Activated CD8-positive, alpha-beta memory T cell treated with anti-CD3 and anti-CD28 coated beads, Interleukin-2, amount 50 U/mL, for 4 hours (primary cell): ENCODE measurements at regions not wholly inside any gene's neighbourhood (a gene's known extent, or its start where the extent isn't known, plus 50 kb on each side); places are given as distances from the start of the nearest gene placed in this dataset.

ENCODE experiments used
- DNase-seq: peaks from one replicate; pipeline ENCODE4 v3.0.0-alpha.2; 2020

DNA sequence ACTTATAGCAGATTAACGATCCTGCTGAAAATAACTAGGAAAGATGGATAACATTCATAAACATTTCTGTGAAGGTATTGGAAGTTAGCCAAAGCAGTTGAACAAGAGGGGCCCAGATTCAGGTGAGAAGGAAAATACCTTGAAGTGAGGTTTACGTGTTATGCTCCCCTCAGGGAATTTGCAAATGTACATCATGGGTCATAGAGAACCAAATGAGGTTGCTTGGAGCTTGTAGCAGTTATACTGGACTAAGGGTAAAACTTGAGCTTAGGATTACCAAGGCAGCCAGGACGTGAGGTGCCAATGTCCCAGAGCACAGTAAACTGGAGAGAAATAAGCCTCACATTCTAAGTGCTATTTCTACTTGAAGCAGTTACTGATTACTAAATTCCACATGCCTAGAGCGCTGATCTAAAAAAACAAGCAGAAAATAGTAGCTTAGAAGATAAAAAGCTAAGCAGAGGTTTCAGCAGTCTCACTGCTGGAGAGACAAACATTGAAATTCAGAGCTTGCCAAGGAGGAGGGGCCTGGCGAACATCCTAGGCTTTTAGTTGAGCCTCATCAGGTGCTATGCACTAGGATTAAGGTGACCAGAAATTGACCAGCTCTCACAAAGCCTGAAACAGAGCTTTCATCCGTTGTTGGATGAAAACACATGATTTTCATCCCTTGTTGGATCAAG is 136.7 kb upstream of the FAM20A start:
- no peak for DNase-seq

DNA sequence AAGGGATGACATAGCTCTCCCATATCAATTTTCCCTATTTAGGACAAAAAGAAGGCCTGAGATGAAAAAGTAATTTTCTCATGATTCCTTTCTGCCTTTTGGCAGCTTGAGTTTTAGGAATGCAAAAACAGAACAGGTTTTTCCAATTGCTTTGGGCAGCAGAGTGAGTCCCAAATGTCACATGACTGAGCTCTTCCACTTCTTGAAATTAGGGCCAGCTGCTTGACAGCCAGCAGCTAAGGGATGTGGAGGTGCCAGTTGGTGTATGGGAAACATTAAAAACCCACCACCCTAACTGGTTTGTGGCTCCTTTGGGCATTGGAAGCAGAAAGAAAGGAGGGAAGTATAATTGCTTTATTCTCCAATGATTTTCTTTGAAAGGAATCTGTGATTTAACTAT is 133.8 kb upstream of the FAM20A start:
- no peak for DNase-seq

DNA sequence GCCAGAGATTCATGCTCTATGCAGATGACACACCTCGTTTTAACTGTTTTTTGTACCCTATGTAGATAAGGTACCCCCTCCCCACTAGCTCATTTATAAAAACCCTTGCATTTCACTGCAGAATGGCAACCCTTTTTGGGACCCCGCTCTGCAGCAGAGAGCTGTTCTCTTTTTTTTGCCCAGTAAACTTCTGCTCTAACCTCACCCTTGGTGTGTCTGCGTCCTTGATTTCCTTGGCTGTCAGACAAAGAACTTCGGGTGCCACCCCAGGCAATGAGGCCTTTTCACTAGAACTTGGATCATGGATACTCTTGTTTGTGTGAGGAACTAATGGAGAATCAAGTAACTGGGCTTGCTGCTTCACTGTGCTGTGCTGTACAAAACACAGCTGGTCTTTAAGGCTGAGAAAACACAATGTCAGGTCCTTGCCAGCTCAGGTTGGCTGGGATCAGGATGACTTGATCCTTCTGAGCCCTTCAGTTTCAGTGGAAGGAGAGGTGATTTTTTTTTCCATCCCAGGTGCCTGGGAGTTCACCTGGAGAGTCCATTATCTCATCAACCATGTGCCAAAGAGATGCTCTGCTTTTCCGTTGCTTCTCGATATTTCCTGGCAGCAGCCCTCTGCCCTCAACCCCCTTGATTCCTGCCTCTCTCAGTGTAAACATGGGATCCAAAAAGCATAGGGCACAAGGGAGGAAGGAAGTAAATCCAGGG is 133.2 kb upstream of the FAM20A start:
- DNase-seq: no peak

DNA sequence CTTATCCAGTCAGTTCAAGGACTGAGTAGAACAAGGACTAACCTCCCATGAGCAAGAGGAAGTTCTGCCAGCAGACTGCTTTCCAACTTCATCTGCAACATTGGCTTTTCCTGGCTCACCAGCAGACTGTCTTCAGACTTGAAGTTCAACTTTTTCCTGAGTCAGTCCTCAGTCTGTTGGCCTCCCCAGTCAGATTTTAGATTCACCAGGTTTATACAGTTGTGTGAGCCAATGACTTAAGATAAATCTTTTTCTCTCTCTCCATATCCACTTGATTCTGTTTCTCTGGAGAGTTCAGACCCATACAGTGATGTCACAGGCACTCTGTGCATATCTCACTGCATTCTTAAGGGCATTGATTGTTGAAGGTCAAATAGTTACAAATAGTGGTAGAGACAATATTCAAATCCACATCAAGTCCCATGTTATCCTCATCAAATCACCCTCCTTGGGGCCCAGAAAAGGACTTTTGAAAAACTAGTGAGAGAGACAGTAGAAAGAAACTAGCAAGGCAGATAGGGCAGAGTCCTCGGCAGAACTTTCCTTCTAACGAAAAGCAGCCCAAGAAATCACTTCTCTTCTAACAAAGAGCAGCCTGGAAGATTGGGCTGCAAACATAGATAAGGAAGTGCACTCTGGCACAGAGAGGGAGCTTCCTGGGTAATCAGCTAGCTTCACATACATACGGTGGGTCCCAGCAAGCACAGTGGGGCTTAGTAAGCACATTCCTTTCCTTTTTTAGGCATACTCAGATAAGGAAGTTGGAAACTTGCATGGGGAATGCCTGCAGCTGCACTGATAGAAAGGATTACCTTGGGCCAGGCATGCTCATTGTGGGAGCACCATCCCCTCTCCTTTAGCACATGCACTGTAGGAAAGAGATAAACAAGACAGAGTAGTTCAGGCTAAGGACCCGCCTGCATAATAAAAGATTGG is 132.3 kb upstream of the FAM20A start:
- no peak for DNase-seq

DNA sequence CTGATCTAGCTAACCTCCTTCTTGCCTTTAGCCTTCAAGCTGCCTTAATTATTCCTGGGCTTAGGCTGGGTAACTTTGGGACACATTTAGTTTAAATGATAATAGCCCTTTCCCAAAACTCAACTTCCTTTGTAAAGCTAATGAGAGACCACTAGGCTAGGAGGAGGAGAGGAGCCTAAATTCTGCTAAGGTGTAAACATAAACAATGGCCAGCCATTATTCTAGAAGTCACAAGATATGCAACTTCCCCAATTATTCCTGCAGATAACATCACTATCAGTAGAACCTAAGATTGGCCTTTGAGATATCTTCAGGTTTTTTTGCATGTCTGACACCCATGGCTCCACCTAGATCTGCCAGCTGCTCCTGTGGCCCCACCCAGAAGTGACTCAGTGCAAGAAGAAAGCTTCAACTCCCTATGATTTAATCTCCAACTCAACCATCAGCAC is 131.2 kb upstream of the FAM20A start:
- DNase-seq: no peak

DNA sequence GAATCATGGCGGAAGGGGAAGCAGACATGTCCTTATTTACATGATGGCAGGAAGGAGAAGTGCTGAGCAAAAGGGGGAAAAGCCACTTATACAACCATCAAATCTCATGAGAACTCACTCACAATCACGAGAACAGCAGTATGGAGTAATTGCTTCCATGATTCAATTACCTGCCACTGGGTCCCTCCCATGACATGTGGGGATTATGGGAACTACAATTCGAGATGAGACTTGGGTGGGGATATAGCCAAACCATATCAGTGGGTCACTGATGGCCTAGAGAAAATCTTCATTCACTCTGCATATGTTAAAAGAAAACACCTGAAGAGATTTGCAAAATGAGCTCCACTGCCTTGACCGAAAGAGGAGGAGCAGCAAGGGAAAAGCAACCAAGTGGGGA is 130.3 kb upstream of the FAM20A start:
- DNase-seq: no peak

DNA sequence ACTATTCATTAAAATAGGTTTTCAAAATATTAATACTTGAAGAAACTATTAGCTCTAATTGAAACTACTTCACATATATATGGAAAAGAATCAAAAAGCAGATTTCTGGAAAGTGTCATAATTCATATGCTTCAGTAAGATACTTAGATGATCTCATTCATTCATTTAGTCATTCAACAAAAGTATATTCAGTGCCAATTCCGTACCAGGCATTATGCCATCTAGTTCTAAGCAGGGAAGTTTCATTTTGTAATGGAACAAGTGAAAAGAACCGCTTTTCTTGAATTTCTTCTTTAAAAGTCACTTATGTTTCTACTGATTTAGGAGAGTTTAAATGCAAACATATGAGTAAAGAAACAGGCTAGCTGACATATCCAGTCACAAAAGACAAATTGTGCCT is 118.3 kb upstream of the FAM20A start:
- DNase-seq: no peak

DNA sequence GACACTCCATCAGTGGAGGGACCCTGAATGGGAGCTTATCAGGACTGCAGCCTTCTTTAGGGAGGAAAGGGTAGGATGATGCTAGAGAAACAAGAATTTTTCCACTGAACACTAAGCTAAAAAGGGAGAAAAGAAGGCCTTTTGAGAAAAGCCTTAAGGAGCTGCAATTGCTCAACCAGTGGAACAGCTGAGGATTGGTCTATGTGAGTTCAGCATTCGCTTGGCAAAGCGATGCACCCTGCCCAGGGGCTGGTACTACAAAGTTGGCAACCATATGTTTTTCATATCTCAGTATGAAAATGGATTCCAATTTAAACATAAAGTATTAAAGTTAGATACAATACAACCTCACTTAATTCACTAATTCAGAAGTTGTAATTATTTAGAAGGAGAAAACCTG is 117.8 kb upstream of the FAM20A start:
- no peak for DNase-seq

DNA sequence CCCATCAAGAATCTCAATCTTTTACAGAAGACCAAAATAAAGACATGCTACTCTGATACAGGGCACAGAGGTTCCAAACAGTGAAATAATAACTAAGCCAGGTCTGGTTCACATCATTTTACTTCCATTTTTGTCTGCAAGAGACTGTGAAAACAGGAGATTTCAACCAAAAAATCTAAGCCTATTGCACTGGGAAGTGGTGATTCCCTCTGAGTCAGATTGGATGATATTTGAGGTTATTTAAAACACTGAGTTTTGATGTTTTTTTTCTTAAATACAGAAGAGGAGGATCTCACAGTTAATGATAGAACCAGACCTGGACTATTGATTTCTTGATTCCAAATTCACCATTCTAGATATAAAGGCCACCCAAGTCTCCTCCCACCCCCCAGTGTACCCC is 117.3 kb upstream of the FAM20A start:
- DNase-seq: no peak

DNA sequence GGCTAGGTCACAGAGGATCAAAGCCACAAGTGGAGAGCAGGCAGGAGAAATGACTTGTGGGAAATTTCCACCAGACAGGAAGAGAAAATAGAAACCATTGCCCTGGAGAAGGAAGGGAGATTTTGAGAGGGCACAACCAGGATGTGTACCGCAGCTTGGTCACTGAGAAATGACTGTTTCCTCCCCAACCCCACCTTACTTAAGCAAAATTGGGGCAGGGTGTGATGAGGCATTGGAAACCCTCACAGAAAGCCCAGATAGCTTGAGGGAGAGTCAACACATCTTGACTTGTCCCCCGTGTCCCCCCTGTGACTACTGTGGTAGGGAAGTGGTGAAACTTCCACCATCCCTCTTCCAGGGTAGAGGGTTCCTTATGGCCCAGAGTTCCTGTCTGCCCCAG is 113.5 kb upstream of the FAM20A start:
- no peak for DNase-seq

DNA sequence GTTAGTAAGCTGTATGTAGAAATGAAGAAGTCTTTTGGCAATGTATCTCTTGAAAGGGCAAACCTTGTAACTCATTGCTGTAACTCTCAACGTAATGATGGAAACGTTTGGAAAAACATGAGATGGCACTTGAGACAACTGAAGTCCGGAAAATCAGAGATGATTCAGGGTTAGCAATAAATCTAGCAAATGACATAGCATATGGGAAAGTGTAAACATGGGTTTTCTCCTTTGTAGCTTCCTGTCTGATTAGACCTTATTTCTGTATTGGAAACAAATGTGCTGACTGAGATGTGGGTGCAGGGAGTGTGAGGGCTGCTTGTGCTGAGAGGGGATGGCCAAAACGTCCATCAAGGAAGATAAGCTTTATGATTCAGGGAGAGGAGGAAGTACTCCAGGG is 110.7 kb upstream of the FAM20A start:
- DNase-seq: no peak

DNA sequence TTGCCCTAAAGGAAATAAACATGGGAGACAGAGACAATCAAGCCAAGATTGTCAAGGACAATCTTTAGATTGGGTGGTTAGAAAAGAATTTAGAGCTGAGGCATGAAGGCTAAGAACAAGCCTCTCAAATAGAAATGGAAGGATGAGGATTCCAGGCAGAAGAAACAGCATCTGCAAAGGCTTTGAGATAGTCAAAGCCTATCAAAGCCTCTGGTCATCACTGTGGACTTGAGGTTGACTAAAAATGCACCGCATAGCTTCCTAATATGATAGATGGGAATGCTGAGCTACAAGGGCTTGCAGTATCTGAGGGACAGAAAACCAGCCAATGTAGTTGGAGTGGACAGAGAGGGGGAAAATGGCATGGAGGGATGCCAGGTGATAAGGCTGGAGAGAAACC is 109.8 kb upstream of the FAM20A start:
- DNase-seq: no peak

DNA sequence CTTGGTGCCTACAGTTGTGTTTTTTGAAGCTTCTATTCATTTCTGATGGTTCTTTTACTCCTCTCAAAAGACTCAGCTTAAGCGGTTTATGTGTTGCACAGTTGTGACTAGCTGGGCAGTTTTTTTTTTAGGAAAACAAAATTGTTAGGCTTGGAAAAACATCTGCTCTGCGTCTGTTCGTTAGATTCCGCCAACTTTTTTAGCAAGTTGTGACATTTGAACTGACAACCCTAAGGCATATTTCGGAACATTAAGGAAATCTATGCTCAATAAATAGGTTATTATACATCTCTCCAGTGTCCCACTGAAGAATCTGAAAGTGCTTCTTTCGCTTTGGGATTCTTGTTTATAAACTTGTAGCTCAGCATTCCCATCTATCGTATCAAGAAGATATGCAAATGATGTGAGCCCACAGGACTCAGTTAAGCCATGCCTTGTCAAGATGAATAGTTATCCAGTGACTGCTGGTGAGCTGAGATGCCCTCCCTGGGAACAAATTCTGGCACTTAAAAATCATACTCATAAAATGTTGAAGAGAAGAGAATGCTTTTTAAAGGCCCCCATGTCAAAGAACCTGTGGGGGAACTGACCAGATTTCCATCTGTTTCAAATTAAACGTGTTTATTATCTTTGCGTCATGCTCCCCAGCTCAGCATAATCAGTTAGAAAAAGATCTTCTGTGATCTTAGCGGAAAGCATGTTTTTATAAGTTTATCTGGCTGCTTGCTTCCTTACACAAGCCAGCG is 109.0 kb upstream of the FAM20A start:
- DNase-seq: no peak

DNA sequence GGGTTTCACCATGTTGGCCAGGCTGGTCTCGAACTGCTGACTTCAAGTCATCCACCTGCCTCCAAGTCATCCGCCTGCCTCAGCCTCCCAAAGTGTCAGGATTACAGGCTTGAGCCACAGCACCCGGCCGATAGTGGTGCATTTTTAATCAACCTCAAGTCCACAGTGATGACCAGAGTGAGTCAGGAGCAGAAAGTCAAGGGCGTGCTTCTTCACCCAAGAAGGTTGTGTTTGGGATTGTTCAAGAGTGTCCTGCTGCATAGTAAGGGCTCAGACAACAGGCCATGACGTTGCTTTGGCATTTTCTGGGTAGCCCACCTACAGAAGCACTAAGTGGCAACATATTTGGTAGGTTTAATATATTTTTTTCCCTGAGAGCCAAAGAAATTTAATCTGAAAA is 108.3 kb upstream of the FAM20A start:
- DNase-seq: no peak

DNA sequence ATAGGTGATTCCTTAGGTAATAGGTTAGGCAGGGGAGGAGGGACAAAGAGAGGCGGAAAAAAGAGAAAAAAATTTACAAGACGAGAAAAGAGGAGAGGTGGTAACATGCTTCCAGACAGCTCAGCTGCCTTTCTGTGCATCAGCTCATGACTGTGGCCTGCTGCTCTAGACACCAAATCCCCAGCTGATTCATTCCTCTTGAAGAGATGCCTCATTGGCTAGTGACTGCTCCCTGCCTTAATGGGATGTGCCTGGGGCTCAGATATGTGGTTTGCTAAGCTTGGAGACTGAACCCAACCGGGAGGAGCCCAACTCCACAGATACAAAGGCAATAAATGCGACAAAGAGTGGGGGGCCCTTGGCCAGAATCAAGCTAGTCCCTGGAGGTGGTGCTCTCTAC is 105.9 kb upstream of the FAM20A start:
- DNase-seq: no peak

DNA sequence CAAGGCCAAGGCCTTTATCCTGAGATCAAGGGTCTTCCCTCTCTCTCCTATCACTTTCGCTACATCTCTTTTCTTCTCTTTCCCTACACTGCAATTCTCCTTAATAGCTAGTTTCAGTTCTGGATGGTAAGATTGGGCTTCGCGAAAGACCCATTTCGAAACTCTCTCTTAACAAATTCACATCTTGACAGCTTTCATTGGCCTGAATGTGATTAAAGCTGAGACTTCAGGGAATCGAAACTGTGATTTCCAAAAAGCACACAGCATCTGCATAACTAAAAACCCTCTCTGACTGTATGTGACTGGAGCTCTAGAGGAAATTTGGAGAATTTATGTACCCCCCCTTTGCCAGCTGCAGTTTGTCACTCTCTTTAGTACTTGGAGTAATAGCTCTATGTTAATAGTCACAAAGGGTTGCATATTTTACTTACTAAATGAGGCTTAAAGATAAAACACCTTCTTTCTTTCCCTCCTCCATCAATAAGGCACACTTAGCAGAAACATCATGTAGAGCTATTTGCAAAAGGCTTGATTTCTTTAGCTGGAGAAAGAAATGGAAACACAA is 105.3 kb upstream of the FAM20A start:
- no peak for DNase-seq

DNA sequence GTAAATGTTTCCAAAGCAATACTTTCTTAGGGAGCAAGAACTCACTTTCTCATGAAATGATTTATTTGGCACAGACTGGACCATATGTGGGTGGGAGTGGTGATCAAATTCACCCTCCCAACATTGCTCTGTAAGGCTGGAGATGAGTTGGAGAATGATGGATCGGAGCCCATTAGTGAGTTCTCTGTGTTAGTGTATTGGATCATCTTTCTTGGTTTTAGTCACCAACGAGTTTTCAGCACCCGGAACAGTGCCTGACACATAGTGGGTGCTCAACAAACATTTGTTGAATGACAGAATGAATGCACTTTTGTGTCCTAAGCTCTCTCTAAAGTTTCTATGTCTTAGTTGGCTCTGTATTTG is 104.5 kb upstream of the FAM20A start:
- DNase-seq: no peak

DNA sequence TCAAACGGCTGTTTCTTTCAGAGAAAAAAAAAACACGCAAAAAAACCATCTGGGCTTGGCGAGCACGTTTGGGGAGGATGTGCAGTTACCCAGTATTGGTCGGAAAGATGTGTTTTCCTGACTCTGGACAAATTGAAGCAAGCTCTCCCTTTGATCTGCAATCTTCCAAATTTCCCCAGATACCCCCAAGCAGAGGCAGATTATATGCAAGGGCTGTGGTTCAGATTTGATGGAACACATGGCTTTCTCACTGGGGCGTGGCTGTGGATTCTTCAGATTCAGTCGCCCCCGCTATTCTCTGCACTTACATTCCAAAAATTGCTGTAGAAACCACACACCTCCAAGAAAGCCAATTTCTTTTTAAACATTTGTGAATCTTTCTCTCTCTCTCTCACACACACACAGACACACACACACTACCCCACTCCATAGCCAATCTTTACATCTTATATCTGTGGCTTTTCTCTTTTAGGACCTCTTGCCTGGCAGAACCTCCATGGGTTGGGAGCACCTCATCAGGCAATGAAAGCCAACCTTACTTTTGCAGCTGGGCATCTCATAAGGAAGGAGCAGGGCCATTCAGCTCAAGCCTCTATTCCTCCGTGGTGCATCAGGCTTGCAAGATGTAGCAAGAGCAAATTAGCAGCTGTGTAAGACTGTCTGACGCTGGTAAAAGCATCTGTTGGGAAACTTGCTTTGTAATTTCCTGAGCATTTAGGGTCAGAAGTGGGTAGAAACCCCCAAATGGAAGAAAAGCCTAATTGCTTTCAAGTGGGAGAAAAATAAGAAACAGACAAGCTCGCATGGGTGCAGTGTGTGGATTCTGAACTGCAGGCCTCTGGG is 103.9 kb upstream of the FAM20A start:
- no peak for DNase-seq

DNA sequence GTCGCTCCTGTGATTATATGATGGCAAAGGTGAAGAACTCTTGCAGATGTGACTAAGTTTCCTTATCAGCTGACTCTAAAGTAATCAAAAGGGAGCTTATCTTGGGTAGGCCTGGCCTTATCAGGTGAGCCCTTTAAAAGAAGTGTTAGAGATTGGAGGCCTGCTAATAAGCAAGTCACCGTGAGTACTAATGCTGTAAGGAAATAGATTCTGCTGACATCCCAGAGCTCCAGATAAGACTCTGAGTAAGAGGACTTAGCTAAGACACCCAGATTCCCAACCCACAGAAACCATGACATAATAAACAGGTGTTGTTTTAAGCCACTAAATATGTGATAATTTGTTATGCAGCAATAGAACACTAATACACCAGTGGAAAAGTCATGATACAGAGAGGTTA is 99.9 kb upstream of the FAM20A start:
- no peak for DNase-seq

DNA sequence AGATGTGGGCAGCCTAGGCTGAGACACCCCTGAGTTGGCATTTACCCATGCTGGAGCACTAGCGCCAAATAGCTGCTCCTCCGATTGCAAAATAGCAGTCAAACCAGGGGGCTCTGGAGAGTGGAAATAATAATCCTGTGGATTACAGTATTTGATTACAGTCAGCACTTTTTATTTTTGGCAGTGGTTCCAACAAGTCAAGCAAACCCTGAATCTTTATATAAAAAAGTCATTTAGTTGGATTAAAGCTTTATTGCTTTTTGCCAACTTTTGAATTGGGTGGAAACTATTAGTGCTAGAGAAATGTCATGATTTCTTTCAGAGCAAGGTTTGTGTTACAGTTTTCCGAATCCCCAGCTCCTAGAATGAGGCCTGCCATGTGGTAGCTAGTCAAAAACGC is 99.3 kb upstream of the FAM20A start:
- no peak for DNase-seq

DNA sequence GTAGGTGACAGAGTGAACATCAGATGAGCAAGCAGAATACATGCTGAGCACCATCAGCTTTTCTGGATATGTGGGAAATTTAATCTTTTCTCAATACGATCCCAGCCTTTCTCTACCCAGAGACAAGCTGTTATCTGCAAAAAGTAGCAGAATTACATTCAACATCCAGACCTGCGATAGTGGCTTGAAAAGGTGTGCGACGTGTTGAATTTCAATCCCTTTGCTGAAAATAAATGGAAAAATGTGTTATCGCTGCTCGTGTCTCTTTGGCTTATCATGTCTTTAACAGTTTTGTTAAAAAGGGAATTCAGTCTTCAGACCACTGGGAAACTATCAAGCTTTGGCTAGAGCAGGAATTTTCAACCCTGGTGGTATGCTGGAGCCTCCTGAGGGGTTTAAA is 98.8 kb upstream of the FAM20A start:
- DNase-seq: no peak

DNA sequence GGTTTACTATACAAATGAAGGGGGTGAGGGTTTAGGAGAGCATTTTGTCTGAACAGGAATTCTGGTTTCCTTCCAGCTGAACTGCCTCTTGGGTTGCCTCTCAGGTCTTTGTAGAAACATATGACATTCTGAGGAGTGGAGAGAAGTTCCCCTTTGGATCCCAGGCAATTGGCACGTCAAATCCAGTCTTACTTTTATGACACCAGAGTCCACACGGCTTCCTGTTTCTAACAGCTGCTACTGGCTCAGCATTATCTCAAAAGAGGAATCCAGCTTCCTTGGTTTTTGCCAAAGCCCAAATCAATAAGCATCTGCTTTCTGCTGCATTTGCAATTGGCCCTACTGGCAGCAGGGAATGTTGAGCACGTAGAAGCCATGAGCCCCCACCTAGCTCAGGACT is 97.6 kb upstream of the FAM20A start:
- no peak for DNase-seq
